Activated CD4-positive, alpha-beta T cell treated with anti-CD3 and anti-CD28 coated beads, Interleukin-2, Interleukin-4, amounts not matched to agents 100 ng/mL and 50 ng/mL, durations not matched to agents 16 hours and 8 hours (primary cell): ENCODE measurements at regions not wholly inside any gene's neighbourhood (a gene's known extent, or its start where the extent isn't known, plus 50 kb on each side); places are given as distances from the start of the nearest gene placed in this dataset.

ENCODE experiments used
- DNase-seq: peaks from one replicate; pipeline ENCODE4 v3.0.0-alpha.2; 2020; ENCODE audit warnings: low spot score

- peak; percentile 56 for DNase-seq
Measured at GRCh38 chr10:3902054-3902808, 117.2 kb upstream of the KLF6 start.

GRCh38 chr10:3901370-3901769 lies 116.4 kb upstream of the KLF6 start:
- DNase-seq = no peak

GRCh38 chr10:3900391-3900790 lies 115.4 kb upstream of the KLF6 start:
- DNase-seq = no peak

GRCh38 chr10:3898821-3899220 lies 113.8 kb upstream of the KLF6 start:
- DNase-seq = no peak

GRCh38 chr10:3897156-3897555 lies 112.1 kb upstream of the KLF6 start:
- DNase-seq = no peak

- no peak for DNase-seq
Measured at GRCh38 chr10:3896161-3896560, 111.2 kb upstream of the KLF6 start.

- DNase-seq = no peak
Measured at GRCh38 chr10:3895045-3895631, 110.1 kb upstream of the KLF6 start.

- DNase-seq = no peak
Measured at GRCh38 chr10:3893901-3894563, 109.0 kb upstream of the KLF6 start.

GRCh38 chr10:3892440-3893425 lies 107.7 kb upstream of the KLF6 start:
- peak; percentile 65 for DNase-seq

- DNase-seq = no peak
Measured at GRCh38 chr10:3891396-3891795, 106.4 kb upstream of the KLF6 start.

GRCh38 chr10:3890602-3891352 lies 105.8 kb upstream of the KLF6 start:
- DNase-seq = no peak

- no peak for DNase-seq
Measured at GRCh38 chr10:3889961-3890522, 105.0 kb upstream of the KLF6 start.

- DNase-seq = peak; percentile 84
Measured at GRCh38 chr10:3887885-3888476, 103.0 kb upstream of the KLF6 start.

- no peak for DNase-seq
Measured at GRCh38 chr10:3887404-3887803, 102.4 kb upstream of the KLF6 start.

- DNase-seq = no peak
Measured at GRCh38 chr10:3886641-3887251, 101.7 kb upstream of the KLF6 start.

- no peak for DNase-seq
Measured at GRCh38 chr10:3886191-3886590, 101.2 kb upstream of the KLF6 start.

GRCh38 chr10:3882855-3883254 lies 97.8 kb upstream of the KLF6 start:
- no peak for DNase-seq

- no peak for DNase-seq
Measured at GRCh38 chr10:3881622-3882021, 96.6 kb upstream of the KLF6 start.

GRCh38 chr10:3879073-3879472 lies 94.1 kb upstream of the KLF6 start:
- DNase-seq = no peak
